ENCODE measurements at regions not wholly inside any gene's neighbourhood (a gene's known extent, or its start where the extent isn't known, plus 50 kb on each side); places are given as distances from the start of the nearest gene placed in this dataset.

DNA sequence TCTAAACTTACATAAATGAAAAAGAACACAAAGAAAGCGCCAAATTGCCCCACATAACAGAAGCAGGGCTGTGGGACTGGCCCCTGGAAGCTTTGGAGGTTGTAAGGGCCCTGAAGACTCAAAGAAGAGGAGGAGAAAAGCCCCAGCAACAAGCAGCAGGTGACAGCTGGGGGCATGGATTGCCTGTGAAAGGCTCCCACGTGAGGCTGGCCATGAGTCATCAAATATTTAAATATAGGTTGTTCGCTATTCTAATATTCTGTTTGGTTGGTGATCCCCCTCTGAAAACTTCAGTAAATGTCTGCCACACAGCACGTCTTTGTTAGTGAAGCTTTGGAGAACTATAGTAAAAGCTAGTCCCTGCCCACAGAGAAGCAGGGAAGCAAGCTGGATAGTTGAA lies 132.4 kb downstream of the MREG start (continued):
- TF ChIP-seq, protein P1, sequence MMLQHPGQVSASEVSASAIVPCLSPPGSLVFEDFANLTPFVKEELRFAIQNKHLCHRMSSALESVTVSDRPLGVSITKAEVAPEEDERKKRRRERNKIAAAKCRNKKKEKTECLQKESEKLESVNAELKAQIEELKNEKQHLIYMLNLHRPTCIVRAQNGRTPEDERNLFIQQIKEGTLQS (IDR thresholded peaks at IDR 0.05; ENCODE audit: borderline replicate concordance, extremely low read depth, low read depth, low read length): peak; percentile 47; the same call in 1 of the 2 replicates
- TF ChIP-seq JUNB (IDR thresholded peaks at IDR 0.05) (peak; percentile 28; the same call in 1 of the 2 replicates), TCF3 (IDR thresholded peaks at IDR 0.05; ENCODE audit: borderline replicate concordance, insufficient read depth, low read depth, low read length) (peak; percentile 75; the same call in 1 of the 2 replicates), LARP7 (IDR thresholded peaks at IDR 0.05) (no peak), KDM1A (IDR thresholded peaks at IDR 0.05; ENCODE audit: borderline replicate concordance) (no peak), CHD2 (IDR thresholded peaks at IDR 0.05; ENCODE audit: borderline replicate concordance, low read depth, low read length) (no peak), SREBF1 (IDR thresholded peaks at IDR 0.05; ENCODE audit: low read length) (no peak), CHD1 (IDR thresholded peaks at IDR 0.05; ENCODE audit: low read depth, low read length) (no peak), ATF7 (IDR thresholded peaks at IDR 0.05; ENCODE audit: low read depth) (peak; percentile 32; the same call in 1 of the 2 replicates), RFX5 (IDR thresholded peaks at IDR 0.05; ENCODE audit: low read depth, low read length) (peak; percentile 64; the same call in 1 of the 2 replicates), RAD51 (IDR thresholded peaks at IDR 0.05) (peak; percentile 94), CREB1 (IDR thresholded peaks at IDR 0.05; ENCODE audit: low read depth) (no peak), BACH1 (IDR thresholded peaks at IDR 0.05; ENCODE audit: borderline replicate concordance) (peak; percentile 90; the same call in 1 of the 2 replicates), EP300 (IDR thresholded peaks at IDR 0.05; ENCODE audit: borderline replicate concordance in 1 of 2, control insufficient read depth in 1 of 2, low read depth in 2 of 2, low read length in 2 of 2) (no peak), DPF2 (IDR thresholded peaks at IDR 0.05) (peak; percentile 45; the same call in 1 of the 2 replicates), POU2F2 (IDR thresholded peaks at IDR 0.05; ENCODE audit: borderline replicate concordance, low read depth, low read length) (peak; percentile 58; the same call in 1 of the 3 replicates), IKZF2 (IDR thresholded peaks at IDR 0.05) (peak in 1 of 2 experiments; percentile 17; a peak in 2 of 4 replicates)
- TF ChIP-seq, protein P2, sequence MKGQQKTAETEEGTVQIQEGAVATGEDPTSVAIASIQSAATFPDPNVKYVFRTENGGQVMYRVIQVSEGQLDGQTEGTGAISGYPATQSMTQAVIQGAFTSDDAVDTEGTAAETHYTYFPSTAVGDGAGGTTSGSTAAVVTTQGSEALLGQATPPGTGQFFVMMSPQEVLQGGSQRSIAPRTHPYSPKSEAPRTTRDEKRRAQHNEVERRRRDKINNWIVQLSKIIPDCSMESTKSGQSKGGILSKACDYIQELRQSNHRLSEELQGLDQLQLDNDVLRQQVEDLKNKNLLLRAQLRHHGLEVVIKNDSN (IDR thresholded peaks at IDR 0.05; ENCODE audit: borderline replicate concordance, extremely low read length, insufficient read depth, low read depth, low read length): peak; percentile 53
- TF ChIP-seq, protein P3, sequence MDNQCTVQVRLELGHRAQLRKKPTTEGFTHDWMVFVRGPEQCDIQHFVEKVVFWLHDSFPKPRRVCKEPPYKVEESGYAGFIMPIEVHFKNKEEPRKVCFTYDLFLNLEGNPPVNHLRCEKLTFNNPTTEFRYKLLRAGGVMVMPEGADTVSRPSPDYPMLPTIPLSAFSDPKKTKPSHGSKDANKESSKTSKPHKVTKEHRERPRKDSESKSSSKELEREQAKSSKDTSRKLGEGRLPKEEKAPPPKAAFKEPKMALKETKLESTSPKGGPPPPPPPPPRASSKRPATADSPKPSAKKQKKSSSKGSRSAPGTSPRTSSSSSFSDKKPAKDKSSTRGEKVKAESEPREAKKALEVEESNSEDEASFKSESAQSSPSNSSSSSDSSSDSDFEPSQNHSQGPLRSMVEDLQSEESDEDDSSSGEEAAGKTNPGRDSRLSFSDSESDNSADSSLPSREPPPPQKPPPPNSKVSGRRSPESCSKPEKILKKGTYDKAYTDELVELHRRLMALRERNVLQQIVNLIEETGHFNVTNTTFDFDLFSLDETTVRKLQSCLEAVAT (IDR thresholded peaks at IDR 0.05): no peak
- TF ChIP-seq, protein P4, sequence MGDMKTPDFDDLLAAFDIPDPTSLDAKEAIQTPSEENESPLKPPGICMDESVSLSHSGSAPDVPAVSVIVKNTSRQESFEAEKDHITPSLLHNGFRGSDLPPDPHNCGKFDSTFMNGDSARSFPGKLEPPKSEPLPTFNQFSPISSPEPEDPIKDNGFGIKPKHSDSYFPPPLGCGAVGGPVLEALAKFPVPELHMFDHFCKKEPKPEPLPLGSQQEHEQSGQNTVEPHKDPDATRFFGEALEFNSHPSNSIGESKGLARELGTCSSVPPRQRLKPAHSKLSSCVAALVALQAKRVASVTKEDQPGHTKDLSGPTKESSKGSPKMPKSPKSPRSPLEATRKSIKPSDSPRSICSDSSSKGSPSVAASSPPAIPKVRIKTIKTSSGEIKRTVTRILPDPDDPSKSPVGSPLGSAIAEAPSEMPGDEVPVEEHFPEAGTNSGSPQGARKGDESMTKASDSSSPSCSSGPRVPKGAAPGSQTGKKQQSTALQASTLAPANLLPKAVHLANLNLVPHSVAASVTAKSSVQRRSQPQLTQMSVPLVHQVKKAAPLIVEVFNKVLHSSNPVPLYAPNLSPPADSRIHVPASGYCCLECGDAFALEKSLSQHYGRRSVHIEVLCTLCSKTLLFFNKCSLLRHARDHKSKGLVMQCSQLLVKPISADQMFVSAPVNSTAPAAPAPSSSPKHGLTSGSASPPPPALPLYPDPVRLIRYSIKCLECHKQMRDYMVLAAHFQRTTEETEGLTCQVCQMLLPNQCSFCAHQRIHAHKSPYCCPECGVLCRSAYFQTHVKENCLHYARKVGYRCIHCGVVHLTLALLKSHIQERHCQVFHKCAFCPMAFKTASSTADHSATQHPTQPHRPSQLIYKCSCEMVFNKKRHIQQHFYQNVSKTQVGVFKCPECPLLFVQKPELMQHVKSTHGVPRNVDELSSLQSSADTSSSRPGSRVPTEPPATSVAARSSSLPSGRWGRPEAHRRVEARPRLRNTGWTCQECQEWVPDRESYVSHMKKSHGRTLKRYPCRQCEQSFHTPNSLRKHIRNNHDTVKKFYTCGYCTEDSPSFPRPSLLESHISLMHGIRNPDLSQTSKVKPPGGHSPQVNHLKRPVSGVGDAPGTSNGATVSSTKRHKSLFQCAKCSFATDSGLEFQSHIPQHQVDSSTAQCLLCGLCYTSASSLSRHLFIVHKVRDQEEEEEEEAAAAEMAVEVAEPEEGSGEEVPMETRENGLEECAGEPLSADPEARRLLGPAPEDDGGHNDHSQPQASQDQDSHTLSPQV (IDR thresholded peaks at IDR 0.05): no peak
- TF ChIP-seq, protein P5, sequence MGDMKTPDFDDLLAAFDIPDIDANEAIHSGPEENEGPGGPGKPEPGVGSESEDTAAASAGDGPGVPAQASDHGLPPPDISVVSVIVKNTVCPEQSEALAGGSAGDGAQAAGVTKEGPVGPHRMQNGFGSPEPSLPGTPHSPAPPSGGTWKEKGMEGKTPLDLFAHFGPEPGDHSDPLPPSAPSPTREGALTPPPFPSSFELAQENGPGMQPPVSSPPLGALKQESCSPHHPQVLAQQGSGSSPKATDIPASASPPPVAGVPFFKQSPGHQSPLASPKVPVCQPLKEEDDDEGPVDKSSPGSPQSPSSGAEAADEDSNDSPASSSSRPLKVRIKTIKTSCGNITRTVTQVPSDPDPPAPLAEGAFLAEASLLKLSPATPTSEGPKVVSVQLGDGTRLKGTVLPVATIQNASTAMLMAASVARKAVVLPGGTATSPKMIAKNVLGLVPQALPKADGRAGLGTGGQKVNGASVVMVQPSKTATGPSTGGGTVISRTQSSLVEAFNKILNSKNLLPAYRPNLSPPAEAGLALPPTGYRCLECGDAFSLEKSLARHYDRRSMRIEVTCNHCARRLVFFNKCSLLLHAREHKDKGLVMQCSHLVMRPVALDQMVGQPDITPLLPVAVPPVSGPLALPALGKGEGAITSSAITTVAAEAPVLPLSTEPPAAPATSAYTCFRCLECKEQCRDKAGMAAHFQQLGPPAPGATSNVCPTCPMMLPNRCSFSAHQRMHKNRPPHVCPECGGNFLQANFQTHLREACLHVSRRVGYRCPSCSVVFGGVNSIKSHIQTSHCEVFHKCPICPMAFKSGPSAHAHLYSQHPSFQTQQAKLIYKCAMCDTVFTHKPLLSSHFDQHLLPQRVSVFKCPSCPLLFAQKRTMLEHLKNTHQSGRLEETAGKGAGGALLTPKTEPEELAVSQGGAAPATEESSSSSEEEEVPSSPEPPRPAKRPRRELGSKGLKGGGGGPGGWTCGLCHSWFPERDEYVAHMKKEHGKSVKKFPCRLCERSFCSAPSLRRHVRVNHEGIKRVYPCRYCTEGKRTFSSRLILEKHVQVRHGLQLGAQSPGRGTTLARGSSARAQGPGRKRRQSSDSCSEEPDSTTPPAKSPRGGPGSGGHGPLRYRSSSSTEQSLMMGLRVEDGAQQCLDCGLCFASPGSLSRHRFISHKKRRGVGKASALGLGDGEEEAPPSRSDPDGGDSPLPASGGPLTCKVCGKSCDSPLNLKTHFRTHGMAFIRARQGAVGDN (IDR thresholded peaks at IDR 0.05): 0 out of 2 replicates have a peak, but pooled peaks have one; percentile 48
